GM21825 (cell line): ENCODE measurements at regions not wholly inside any gene's neighbourhood (a gene's known extent, or its start where the extent isn't known, plus 50 kb on each side); places are given as distances from the start of the nearest gene placed in this dataset.
A peak's percentile ranks its signal among the peaks of the same experiment; 100 is the strongest.

Experiments
- ATAC-seq: cut with Tn5 transposase; IDR thresholded peaks from one replicate; pipeline ENCODE4 v1.9.1; 2021; ENCODE audit warnings: mild to moderate bottlenecking, moderate library complexity; ENCODE audit not compliant: unreplicated experiment

DNA sequence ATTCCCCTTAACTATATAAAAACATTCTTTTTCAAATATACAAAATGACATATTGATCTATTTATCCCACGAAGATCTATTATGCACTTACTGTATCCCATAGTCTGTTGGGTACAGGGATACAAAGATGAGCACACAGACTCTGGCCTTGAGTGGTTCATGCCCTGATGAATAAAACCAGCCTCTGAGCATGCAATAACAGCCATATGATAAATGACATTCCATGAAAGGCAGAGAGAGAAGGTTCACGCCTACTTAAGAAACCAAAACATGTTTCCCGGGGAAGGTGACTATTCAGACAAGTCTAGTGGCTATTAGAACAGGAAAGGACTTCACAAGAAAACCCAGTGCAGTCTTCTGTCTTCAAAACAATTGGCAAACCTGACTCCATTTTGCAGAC, 406.2 kb upstream of the BRINP1 start:
- ATAC-seq: no peak

GRCh38 chr9:119773823-119774222, 404.6 kb upstream of the BRINP1 start:
- ATAC-seq: no peak

- ATAC-seq: no peak
Measured at GRCh38 chr9:119771341-119771740, 402.1 kb upstream of the BRINP1 start.

DNA sequence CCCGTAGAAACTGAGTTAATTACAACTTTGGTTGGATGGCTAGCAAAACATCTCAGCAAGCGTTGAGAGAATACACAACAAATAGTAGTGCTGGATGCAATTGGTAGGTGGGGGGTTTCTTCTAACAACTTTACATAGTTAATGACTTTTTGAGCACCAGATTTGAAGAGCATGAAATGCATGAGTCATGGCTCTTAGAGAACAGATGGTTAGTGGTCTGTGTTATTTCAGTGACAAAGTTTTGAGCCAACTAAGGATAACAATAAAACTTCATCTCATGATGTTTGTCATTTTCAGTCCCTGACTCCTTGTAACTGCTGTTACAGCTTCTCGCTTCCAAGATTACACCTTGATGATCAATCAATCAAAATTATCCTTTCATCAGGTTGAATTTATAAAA, 399.0 kb upstream of the BRINP1 start:
- no peak for ATAC-seq

DNA sequence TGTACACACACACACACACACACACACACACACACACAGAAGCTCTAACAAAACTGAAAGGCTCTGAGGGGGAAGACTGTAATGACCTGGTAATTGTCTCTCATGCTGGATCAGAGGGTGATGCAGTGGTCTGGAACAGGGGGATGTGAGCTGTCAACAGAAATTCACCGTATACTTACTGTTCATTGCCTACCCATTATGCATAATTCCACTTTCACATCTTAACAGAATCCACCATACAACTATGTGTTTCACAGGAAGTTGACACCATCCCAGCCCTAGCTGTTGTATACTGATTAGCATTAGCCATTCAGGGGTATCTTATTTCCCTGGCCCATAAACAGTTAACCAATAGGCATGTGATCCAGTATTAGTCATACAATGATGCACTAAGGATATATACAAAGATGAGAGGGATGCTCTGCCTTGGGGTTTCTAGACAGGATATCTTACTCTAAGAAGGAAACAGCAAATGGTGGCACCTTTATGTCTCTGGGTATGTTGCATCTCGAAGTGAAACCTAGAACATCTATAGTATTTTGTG, 396.5 kb upstream of the BRINP1 start:
- no peak for ATAC-seq

- ATAC-seq: no peak
Measured at GRCh38 chr9:119763260-119763659, 394.0 kb upstream of the BRINP1 start.

- no peak for ATAC-seq
Measured at GRCh38 chr9:119761812-119762211, 392.6 kb upstream of the BRINP1 start.

DNA sequence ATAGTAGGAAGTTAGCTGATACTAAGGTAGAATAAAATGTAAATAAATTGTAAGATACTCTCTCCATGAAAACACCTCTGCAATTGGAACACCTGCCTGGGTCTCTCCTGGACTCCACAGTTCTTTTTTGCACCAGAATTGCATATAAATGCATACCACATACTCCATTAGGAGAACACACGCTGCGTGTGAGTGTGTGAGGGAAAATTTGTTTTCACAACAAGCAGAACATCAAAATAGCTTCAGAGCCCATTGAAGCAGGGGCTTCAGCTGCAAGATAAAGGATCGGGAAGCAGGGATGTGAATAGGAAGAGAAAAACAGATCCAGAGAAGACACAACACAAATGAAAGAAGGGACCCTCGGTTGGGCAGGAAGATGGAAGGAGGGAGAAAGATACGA, 389.8 kb upstream of the BRINP1 start:
- no peak for ATAC-seq

DNA sequence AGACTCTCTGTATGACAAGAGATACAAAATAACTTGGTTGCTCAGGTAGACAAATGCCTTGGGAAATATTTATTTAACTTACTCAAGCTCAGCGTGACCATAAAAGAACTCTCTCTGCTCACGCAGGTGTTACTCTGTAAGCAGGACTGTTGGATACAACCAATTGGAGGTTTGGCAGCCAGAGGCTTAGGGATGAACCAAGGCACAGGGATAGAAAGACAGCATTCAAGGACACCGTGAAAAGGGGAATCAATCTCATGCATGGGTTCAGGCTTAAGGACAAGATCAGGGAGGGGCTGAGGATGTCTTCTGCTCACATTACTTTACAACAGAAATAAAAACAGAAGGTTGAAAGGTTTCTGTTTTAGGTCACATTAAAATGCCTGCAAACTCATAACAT, 389.0 kb upstream of the BRINP1 start:
- no peak for ATAC-seq

GRCh38 chr9:119739476-119739875, 370.2 kb upstream of the BRINP1 start:
- ATAC-seq: no peak

GRCh38 chr9:119736491-119737454, 367.5 kb upstream of the BRINP1 start:
- ATAC-seq: peak; percentile 99

DNA sequence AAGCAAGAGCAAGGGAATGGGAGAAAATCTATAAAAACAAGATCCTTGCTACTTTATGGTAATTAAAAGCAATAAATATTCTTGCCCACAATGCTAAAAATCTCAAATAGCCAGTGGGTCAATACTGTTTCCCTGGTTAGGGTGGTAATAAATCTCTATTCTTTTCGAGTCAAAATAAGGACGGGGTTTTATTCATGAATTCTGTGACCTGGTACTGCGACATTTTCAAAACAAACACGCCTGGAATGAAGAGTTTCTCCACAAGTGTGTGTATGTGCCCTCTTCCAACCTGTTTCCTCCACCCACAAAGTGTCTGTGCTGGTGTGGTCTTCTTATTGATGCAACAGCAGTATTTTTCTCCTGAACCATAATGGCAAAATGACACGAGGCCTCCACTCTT, 358.8 kb upstream of the BRINP1 start:
- no peak for ATAC-seq

DNA sequence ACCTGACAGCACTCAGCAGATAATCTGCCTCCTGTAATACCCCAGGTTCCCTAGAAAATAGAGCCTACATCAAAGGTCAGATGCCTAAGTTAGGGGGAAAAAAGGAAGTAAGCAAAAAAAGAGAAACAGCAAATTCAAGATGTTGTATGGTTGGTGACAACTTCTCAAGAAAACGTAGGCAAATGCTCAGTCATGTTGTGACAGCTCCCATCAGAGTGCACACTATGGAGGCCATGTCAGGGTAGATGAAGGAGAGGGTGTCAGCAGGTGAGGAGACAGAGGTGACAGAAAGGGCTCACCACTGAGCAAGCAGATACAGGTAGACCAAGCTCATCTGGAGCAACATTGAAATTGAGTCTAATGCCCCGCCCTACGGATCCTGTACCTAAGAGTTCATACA, 356.8 kb upstream of the BRINP1 start:
- ATAC-seq: no peak

GRCh38 chr9:119722384-119722783, 353.1 kb upstream of the BRINP1 start:
- ATAC-seq: no peak

DNA sequence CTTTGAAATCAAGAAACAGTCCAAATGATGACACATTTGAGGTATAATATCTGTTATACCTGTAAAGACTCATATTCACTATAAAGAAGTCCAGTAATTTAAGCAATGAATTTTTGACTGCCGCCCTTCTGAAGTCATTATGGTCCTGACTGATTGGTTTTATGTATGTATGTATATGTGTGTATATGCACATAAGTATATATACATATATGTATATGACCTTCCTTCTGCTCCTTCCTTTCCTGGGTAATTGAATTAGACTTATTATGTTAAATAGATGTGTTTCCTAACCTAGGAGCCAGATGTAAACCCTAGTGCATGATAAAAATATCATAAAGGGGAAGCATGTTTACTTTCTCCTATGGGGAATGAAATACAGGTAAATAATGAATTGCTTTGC, 343.1 kb upstream of the BRINP1 start:
- ATAC-seq: no peak

DNA sequence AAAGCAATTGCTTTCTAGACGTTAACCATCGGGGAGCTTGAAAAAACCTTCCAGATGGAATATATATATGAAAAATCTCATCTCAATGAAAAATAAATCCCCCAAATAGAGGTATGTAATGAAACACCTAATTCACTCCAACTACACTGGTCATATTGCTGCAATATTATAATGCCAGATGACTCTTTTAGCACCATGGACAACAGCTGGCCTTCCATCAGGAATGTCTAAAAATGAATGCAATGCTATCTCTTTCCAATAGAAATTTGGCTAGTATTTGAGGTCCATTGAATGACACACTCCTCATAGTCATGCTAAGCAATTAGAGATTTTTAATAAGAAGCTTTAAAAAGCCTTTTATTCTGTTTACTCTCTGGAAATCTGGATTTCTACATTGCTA, 340.2 kb upstream of the BRINP1 start:
- ATAC-seq: no peak

DNA sequence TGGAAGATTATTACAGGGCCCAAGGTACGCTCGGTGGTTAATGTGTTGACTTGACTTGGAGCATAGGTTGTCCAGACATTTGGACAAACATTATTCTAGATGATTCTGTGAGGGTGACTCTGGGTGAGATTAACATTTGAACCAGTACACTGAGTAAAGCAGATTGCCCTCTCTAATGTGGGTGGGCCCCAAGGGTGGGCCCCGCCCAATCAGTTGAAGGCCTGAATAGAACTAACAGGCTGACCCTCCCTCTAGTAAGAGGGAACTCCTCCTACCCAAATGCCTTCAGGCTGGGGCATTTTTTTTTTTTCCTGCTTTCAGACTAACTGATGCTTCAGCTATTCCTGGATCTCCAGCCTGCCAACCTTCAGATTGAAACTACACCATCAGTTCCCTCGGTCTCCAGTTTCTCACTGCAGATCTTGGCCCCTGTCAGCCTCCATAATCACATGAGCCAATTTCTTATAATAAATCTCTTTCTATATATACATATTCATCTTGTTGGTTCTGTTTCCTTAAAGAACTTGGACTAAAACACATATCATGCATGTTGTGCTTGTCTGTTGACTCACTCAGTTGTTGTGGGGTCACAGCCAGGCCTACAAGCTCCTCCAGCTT, 338.1 kb upstream of the BRINP1 start:
- ATAC-seq: no peak

DNA sequence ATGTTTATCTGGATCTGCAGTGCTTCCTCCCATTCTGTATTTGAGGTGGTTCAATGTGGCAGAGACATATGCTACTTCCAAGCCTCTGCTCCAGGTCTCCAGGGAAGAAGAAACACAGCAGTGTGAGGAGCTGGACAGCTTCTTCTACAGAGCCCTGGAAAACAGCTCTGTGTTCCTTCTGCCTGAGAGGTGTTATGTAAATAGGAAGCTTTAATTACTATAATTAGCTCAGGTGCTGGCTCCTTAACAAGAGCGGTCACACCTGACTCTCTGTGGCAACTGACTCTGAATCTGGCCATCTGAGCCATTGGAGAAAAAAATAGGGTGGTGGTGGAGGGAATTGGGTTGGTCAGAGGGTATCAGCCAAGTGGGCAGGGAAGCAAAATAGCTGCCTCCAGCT, 332.4 kb upstream of the BRINP1 start:
- no peak for ATAC-seq

DNA sequence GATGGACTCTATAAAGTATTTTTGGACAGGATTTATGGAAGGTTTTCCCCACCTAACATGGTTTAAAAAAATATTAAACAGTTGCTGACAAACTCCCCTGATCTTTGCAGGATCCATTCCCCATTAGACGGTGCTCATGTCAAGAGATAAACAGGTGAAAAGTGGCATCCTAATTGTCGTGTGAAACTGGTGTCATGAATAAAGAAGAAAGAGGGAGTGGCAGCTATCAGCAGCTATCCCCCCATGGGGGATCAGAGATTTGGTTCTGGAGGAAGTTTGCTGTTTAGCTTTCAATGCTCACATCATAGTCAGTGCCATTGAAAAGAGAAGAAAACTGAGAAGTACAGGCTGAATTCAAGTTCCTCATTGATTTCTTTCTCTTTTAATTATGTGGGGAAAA, 329.3 kb upstream of the BRINP1 start:
- no peak for ATAC-seq

- ATAC-seq: no peak
Measured at GRCh38 chr9:119697996-119698395, 328.8 kb upstream of the BRINP1 start.

DNA sequence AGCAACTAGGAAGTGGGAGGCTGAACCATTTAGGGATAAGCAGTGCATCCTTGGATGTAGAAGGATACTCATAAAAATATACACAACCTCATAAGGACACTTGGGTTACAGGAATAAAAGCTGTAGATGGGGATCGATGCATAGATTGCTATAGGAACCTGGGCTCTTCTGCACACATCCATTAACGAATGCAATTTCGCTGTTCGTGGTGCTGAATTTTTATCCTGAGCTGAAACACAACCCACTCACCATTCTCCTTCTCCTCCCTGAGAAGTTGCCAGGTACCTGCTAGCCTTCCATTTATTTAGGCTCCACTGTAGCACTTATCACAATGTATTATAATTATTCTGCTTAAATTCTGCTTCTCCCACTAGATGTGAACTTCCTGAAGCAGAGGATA, 320.6 kb upstream of the BRINP1 start:
- ATAC-seq: no peak

- no peak for ATAC-seq
Measured at GRCh38 chr9:119688547-119688946, 319.3 kb upstream of the BRINP1 start.
